ENCODE measurements at regions not wholly inside any gene's neighbourhood (a gene's known extent, or its start where the extent isn't known, plus 50 kb on each side); places are given as distances from the start of the nearest gene placed in this dataset.

GRCh38 chr2:208627110-208627884 is 220.7 kb downstream of the PTH2R start:
- no peak for TF ChIP-seq CTCF (conservative IDR thresholded peaks at IDR 0.05; ENCODE audit: low read depth, low read length)
- no peak for TF ChIP-seq EZH2 (IDR thresholded peaks at IDR 0.05; ENCODE audit: borderline replicate concordance, low read depth, low read length, poor library complexity, severe bottlenecking)

Data from A673 (cell line).